Type B pancreatic cell (in vitro differentiated cells): ENCODE measurements at regions not wholly inside any gene's neighbourhood (a gene's known extent, or its start where the extent isn't known, plus 50 kb on each side); places are given as distances from the start of the nearest gene placed in this dataset.
A peak's percentile ranks its signal among the peaks of the same experiment; 100 is the strongest.

Experiments
- DNase-seq: peaks from one replicate; pipeline ENCODE4 v3.0.0; 2021; ENCODE audit warnings: mixed read lengths; ENCODE audit not compliant: unreplicated experiment; ENCODE audit errors: extremely low spot score
- H3K27ac Mint-ChIP-seq: 2 replicates; pipeline ENCODE4 v1.8.0; 2021; ENCODE audit warnings: mild to moderate bottlenecking, mixed read lengths
- H3K27me3 Mint-ChIP-seq: 2 replicates; pipeline ENCODE4 v1.8.0; 2021; ENCODE audit warnings: mixed read lengths
- H3K36me3 Mint-ChIP-seq: 2 replicates; pipeline ENCODE4 v1.8.0; 2021; ENCODE audit warnings: mixed read lengths
- H3K4me1 Mint-ChIP-seq: one replicate; pipeline ENCODE4 v1.8.0; 2021; ENCODE audit warnings: mixed read lengths; ENCODE audit not compliant: unreplicated experiment
- H3K4me3 Mint-ChIP-seq: 2 replicates; pipeline ENCODE4 v1.8.0; 2021; ENCODE audit warnings: mild to moderate bottlenecking, mixed read lengths
- H3K9me3 Mint-ChIP-seq: 2 replicates; pipeline ENCODE4 v1.8.0; 2021; ENCODE audit warnings: mixed read lengths
- CTCF ChIP-seq: fragments of 200-600 bp; sonication (generic); conservative IDR thresholded peaks from 2 replicates; pipeline ENCODE4 v1.5.0; 2021; ENCODE audit warnings: antibody characterized with exemption, mild to moderate bottlenecking

GRCh38 chr10:4635388-4635787 lies 190.6 kb upstream of the AKR1E2 start:
- Mint-ChIP-seq H3K27ac (no peak overlapping the region), H3K27me3 (no peaks in the 10 kb centered on the region), H3K4me3 (no peak overlapping the region), H3K9me3 (peaks cover 11% of the 10 kb centered on the region), H3K4me1 (peaks cover 11% of the 10 kb centered on the region), H3K36me3 (no peaks in the 10 kb centered on the region)
- DNase-seq = no peak
- TF ChIP-seq CTCF = no peak

- Mint-ChIP-seq H3K27me3 (no peaks in the 10 kb centered on the region), H3K9me3 (peaks cover 11% of the 10 kb centered on the region), H3K36me3 (no peaks in the 10 kb centered on the region), H3K27ac (peak overlapping the region; percentile 98), H3K4me1 (peaks cover 11% of the 10 kb centered on the region), H3K4me3 (peak overlapping the region; percentile 68)
- no peak for TF ChIP-seq CTCF
- no peak for DNase-seq
Measured at GRCh38 chr10:4633776-4634175, 192.2 kb upstream of the AKR1E2 start.

GRCh38 chr10:4633186-4633585 lies 192.8 kb upstream of the AKR1E2 start:
- Mint-ChIP-seq H3K4me3 (peak overlapping the region; percentile 68), H3K4me1 (peaks cover 11% of the 10 kb centered on the region), H3K27me3 (no peaks in the 10 kb centered on the region), H3K27ac (peak overlapping the region; percentile 98), H3K36me3 (no peaks in the 10 kb centered on the region), H3K9me3 (peaks cover 11% of the 10 kb centered on the region)
- DNase-seq = no peak
- TF ChIP-seq CTCF = no peak

- H3K27ac Mint-ChIP-seq = peak overlapping the region; percentile 98
- H3K27me3 Mint-ChIP-seq = no peaks in the 10 kb centered on the region
- H3K4me3 Mint-ChIP-seq = peak overlapping the region; percentile 68
- peaks cover 13% of the 10 kb centered on the region for H3K9me3 Mint-ChIP-seq
- TF ChIP-seq CTCF = no peak
- no peaks in the 10 kb centered on the region for H3K36me3 Mint-ChIP-seq
- H3K4me1 Mint-ChIP-seq = peaks cover 11% of the 10 kb centered on the region
- DNase-seq = no peak
Measured at GRCh38 chr10:4632757-4633156, 193.2 kb upstream of the AKR1E2 start.

GRCh38 chr10:4626919-4627318 lies 199.1 kb upstream of the AKR1E2 start:
- Mint-ChIP-seq H3K4me1 (no peaks in the 10 kb centered on the region), H3K9me3 (peaks cover 4% of the 10 kb centered on the region), H3K27ac (no peak overlapping the region), H3K4me3 (no peak overlapping the region), H3K36me3 (no peaks in the 10 kb centered on the region), H3K27me3 (no peaks in the 10 kb centered on the region)
- TF ChIP-seq CTCF = no peak
- DNase-seq = no peak
